H54 (cell line): ENCODE measurements at regions not wholly inside any gene's neighbourhood (a gene's known extent, or its start where the extent isn't known, plus 50 kb on each side); places are given as distances from the start of the nearest gene placed in this dataset.

Experiments used
- DNase-seq: peaks from one replicate; pipeline ENCODE4 v3.0.0; 2011; ENCODE audit warnings: low spot score, mixed read lengths; ENCODE audit not compliant: insufficient read length
- FAIRE-seq: peaks from 3 replicates; lab custom pipeline; 2011; peaks lifted over from hg19 to GRCh38; lab: Jason Lieb, UNC
- POLR2A ChIP-seq: IDR thresholded peaks from 2 replicates; pipeline ENCODE4 v1.6.1; 2011; ENCODE audit warnings: low read depth, mild to moderate bottlenecking, low read length

DNA sequence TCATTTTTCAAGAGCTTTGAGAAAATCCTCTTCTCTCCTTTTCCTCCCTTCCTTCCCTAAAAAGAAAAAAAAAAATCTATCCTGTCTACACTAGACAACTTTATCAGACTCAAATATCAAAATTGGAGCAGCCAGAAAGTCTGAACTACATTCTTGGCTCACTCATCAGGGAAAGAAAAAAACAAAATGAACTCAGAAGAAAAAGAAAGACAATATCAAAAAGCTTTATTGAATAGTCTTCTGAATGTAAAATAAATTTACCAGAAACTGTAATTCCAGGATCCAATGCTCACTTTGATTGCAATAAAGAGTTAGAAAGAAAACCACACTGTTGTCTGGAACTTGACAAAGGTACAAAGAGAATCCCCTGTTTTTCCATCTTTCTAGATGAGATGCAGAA, 507.2 kb upstream of the MPDZ start:
- FAIRE-seq (no peak), DNase-seq (no peak)
- no peak for TF ChIP-seq POLR2A

DNA sequence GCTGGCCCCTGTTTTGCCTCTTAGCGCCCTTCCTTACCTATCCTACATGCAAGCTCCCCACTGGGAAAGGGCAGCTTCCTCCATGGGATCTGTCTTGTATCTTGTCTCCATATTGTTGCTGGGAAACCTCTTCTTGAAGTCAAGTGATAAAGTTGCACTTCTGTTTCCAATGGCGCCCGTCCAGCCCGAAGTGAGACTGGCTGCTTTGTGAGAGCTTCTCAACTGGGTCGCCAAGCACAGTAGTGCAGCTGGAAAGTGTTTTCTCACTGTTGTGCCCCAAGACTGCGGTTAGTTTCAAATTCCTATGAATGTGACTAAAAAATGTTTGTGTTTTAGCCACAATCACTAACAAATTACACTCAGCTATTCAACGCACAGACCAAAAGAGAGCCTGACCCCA, 506.6 kb upstream of the MPDZ start:
- DNase-seq (no peak), FAIRE-seq (no peak)
- no peak for TF ChIP-seq POLR2A

DNA sequence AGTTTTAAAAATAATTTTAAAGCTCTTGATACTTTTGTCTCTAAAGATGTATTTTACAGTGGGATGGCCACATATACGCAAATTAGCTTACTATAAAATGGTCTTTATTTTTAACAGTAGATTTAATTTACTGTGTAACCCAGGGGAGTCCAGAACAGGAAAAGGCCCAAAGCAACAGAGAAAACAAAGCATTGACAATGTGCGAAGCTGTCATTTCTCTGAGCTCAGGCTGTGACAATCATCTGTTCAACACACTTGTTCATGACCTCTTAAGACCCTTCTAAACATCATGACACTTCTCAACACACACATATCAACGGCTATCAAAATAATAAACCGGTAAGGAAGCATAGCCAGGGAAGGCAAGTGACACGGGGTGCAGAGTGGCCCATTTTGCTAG, 499.6 kb upstream of the MPDZ start:
- no peak for TF ChIP-seq POLR2A
- DNase-seq (no peak), FAIRE-seq (no peak)

DNA sequence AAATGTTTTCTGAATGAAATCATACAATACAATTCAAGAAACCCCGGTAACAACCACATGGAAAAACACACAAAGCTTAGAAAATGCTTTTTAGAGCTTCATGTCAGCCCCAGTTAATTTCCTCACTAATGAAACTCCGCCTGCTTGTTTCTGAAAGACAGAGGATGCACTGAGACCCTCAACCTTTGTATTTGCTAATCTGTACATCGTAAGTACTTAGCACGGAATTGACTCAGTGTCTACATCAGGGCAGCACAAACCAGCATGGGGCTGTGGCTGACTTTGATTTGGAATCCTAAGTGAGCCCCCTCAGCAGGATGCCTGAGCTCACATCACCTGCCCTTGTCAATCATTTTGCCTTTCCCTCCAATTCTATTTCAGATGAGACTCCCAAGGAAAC, 499.1 kb upstream of the MPDZ start:
- DNase-seq (no peak), FAIRE-seq (no peak)
- no peak for TF ChIP-seq POLR2A

DNA sequence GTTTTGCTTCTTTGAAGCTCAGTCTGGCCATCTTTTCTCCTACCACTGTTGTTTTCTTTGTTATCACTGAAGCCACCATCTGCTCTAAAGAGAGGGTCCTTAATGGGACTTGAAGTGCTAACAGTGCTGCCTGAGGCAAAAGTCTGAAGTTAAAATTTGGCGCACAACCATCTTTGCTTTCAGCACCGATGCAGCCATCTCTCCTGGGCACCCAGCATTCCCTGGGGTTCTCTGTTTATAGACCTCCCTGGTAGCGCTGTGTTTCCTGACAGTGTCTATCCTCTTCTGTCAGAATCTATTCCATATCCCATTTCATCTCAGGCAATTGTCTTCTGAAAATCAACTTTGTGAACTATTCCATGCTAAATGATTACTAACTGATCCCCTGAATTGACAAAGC, 491.5 kb upstream of the MPDZ start:
- no peak for TF ChIP-seq POLR2A
- no peak for FAIRE-seq
- DNase-seq: no peak

DNA sequence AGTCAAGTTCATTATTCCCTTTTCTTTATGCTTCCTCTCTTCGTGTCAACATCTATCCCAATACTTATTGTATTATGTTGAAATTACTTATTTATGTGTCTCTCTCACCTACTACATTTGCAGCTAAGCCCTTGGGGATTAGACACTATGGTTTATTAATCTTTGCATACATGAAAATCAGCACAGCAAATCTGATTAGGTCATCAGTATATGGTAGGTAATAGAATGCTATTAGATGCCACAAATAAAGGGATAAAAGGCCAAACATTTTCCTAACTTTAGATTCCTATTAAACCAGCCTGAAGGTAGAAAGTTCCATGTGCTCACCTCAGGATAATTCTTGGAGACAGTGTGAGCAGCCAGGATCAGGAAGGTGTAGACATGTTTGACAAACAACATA, 490.1 kb upstream of the MPDZ start:
- DNase-seq: no peak
- TF ChIP-seq POLR2A: no peak
- no peak for FAIRE-seq

DNA sequence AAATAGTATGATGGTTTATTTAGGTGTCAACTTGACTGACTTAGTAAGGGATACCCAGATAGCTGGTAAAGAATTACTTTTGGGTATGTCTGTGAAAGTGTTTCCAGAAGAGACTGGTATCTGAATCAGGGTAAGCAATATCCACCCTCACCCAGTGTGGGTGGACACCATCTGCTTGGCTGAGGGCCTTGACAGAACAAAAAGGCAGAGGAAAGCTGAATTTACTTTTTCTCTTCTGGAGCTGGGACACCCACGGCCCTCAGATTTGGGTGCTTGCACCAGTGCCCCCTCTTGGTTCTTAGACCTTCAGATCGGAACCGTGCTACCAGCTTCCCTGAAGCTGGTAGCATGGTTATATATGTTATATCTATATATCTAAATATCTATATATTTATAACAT, 489.5 kb upstream of the MPDZ start:
- no peak for DNase-seq
- TF ChIP-seq POLR2A: no peak
- no peak for FAIRE-seq

DNA sequence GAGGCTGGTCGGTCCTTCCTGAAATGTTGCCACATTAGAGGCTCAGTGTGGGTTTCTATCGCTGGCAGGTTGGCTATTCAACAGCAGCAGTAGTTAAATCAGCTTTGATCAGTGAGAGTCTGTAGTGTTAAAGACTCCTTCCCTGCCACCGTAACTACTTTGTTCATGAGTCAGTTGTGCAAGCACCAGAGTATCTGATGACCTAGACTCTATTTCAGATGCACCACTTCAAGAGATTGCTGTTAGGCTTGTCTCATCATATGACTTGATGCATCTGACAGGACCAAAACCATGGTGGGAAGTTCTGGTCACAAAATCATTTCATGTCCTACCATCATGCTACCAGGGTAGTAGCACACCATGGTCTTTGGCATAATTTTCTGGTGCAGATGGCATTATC, 482.7 kb upstream of the MPDZ start:
- DNase-seq: no peak
- FAIRE-seq: no peak
- no peak for TF ChIP-seq POLR2A

DNA sequence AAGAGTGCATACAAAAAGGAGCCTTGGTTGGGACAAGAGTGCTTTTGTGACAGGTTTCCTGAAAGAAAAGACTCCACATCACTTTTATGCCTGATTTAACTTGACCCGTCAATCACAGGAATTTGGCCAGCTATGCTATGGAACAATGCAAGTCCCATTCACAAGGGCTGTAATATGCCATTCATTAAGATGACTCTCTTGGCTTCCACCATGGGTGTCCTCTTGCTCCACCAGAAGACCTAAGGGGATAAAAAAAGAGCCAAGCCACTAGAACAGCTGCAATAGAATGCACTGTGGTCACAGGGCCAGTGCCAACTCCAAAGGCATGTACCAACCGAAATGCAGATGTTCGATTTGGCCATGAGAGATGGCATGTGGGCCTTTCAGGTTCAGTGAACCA, 480.1 kb upstream of the MPDZ start:
- no peak for TF ChIP-seq POLR2A
- DNase-seq (no peak), FAIRE-seq (no peak)

DNA sequence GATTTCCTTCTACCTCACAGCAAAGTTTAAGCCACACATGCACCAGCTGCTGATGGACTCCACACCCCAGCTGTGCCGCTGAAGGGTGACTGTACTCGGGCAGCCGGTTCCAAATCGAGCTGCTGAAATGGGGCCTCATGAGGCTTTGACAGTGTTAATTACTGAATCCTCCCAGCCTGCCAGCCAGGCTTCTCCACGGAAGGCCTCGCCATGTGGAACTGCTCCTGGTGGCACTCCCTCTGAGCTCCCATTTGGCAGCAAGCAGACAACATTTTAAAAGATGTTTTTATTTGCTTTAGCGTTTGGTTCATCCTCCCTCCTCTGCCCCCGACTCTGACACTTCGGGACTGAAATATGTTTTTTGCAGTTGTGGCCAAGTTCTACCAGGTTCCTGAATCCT, 479.4 kb upstream of the MPDZ start:
- TF ChIP-seq POLR2A: no peak
- FAIRE-seq: no peak
- DNase-seq: no peak

DNA sequence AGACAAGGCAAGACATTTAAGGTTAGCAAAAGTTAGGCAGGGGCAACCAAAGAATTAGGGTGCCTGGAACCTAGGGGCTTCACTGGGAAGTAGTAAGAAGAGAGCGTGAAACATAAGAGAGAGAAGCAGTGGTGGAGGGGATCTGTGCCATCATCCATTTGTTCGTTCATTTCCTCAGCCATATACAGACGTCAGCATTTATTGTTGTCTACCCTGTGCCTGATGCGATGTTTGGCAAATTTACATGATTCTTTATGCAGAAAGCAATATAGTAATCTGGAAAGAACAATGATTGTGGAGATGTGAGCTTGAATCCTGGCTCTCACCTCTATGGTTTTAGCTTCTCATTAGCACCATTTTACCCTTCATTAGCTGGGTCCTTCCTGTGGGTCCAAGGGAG, 477.5 kb upstream of the MPDZ start:
- no peak for DNase-seq
- TF ChIP-seq POLR2A: no peak
- no peak for FAIRE-seq

DNA sequence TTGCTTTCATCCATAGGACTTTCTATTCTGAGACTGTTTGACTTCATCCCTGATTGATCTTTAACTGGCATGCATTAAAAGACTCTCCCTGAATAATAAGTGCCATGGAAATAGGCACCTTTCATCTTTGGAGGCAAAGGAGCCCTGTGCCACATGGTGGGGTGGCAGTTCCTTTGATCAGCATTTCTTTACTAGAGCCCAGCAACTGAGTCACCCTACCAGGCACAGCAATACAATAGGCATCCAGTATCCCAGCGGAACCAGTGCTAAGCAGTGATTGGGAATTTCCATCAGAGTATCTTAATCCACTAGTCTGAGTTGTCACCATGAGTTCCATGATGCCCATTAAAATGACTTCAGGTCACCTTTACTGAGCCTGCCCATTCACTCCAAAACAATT, 476.1 kb upstream of the MPDZ start:
- no peak for FAIRE-seq
- TF ChIP-seq POLR2A: no peak
- no peak for DNase-seq

DNA sequence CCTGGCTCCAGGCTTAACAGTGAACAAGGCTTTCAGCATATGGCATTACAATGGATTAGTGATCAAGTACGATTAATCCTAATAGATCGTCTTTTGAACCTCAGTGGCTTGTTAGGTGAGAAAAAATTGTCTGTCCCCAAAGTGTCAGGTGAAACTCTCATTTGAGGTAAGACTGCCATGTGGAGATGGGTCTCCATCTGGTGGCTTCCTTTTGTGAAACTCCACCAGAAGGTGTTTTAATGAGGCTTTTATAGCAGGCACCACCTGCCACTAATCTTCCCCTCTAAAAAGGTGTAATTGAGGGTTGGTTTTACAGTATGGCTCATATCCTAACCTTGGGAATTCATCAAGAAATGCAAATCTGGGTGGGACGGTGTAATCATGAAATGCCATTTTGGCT, 471.1 kb upstream of the MPDZ start:
- DNase-seq (no peak), FAIRE-seq (no peak)
- no peak for TF ChIP-seq POLR2A

DNA sequence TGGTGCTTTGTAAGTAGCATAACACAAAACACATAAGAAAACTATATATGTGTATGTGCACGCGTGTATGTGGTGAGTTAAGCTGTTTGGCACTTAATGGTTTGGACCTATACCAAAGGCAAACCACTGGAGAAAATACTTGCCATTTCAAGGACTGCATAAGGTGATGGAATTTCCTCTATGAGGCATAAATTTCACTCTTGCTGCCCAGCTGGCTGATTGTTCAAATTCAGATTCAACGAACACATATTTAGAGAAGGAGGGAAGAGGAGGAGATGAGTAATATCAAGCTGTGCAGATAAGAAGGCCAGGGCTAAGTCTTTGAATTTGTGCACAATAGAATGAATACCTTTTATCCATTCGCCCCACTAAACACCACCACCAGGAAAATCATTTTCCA, 470.6 kb upstream of the MPDZ start:
- TF ChIP-seq POLR2A: no peak
- FAIRE-seq: no peak

DNA sequence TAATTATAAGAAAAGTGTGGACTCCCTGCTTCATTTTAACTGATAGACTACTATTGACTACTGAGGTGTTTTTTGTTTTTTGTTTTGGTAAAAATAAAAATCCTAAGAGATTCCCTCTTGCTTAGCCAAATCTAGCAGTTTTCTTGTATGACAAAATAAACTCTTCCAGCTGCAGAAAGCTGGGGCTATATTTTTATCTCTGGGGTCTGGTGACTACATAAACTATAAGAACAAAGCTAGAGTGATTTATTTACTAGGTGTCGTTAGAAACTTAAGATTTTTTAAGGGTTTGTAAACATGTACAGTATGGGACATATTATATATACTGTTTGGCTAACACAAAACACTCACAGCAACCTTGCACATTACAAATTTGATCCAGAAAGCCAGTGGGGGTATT, 467.4 kb upstream of the MPDZ start:
- TF ChIP-seq POLR2A: no peak
- DNase-seq: no peak
- no peak for FAIRE-seq

More for the DNA sequence above, 470.6 kb upstream of the MPDZ start:
- DNase-seq: peak; percentile 13

DNA sequence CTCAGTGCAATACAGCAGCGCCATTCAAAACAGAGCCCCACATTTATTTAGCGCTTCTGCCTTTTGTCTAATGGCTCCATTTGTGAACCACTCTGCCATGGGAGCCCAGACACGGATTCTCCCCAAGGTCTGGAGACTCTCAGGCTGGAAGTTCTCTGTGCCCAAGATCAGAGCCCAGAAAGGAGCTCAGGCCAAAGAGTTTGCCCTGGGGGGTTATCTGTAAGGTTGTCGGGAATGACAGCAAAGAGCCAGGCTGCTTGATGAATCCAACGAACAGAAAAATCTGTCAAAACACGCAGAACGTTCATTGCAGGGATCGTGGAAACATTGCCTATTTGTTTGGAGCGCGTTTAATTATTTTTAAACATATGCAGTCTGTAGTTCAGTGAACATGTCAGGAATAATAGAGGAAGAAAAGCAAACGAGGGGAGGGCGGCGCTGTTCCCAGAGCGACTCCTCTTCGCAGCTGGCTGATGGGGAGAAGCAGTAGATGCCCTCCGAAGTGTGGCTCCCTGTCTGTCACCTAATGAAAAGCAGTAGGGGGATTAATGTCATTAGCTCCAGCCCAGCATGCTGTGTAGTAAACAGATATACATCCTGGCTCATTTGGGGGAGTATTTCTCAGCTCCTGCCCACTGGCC, 464.9 kb upstream of the MPDZ start:
- FAIRE-seq: no peak
- DNase-seq: no peak

DNA sequence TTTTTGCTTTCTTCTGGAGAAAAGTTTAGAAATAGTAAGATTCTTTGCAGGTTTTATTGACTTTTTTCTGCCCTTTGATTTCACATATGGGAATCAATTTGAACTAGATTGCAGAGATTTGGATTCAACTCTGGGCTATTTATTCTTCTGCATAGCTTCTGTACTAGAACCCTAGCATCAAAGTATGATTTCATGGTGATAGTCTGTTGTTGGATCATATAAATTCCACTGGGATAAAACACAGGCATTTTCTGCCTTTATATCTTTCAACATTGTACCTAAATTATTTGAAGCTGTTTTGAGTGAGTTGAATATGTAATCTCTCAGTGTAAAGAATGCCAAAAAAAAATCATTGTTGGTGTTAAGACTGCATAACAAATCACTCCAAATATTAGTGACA, 458.4 kb upstream of the MPDZ start:
- FAIRE-seq: no peak
- no peak for DNase-seq
- TF ChIP-seq POLR2A: no peak

More for the DNA sequence above, 464.9 kb upstream of the MPDZ start:
- TF ChIP-seq POLR2A: no peak
